Pancreas (tissue), 10 donors: ENCODE measurements at regions not wholly inside any gene's neighbourhood (a gene's known extent, or its start where the extent isn't known, plus 50 kb on each side); places are given as distances from the start of the nearest gene placed in this dataset.

Source experiments
- ATAC-seq, 4 donors: fragments of 200-7000 bp; cut with Tn5 transposase; one replicate each; pipeline versions ENCODE4 v1.8.0 to v1.9.1; 2020; ENCODE audit warnings: mild to moderate bottlenecking in 4 of 4, moderate library complexity in 4 of 4
- DNase-seq, 6 donors: peaks; one replicate each; pipeline ENCODE4 v3.0.0-alpha.2; 2020
- FAIRE-seq: peaks from 2 replicates; lab custom pipeline; 2012; peaks lifted over from hg19 to GRCh38; lab: Jason Lieb, UNC
- H3K27ac ChIP-seq, 4 donors: fragments of 200-600 bp; sonication (generic); 1 replicate in 3 of 4; 2 replicates in 1 of 4; pipeline versions ENCODE4 v1.5.0 to v1.8.0; 2020
- H3K27me3 ChIP-seq, 4 donors: fragments of 200-600 bp; one replicate each; pipeline ENCODE4 v1.8.0; 2021
- H3K36me3 ChIP-seq, 3 donors: fragments of 200-600 bp; sonication (generic) in 1 of 3; one replicate each; pipeline versions ENCODE4 v1.5.0 to v1.8.0; 2020 to 2021
- H3K4me1 ChIP-seq, 3 donors: fragments of 200-600 bp; one replicate each; pipeline ENCODE4 v1.8.0; 2021
- H3K4me3 ChIP-seq, 4 donors: fragments of 200-600 bp; sonication (generic) in 2 of 4; one replicate each; pipeline versions ENCODE4 v1.5.0 to v1.8.0; 2020 to 2021
- H3K9me3 ChIP-seq, 4 donors: fragments of 200-600 bp; one replicate each; pipeline ENCODE4 v1.8.0; 2021
- CTCF ChIP-seq, 4 donors: fragments of 200-600 bp; sonication (generic) in 3 of 4; IDR thresholded peaks; one replicate each; pipeline versions ENCODE4 v1.5.0 to v1.8.0; 2021; ENCODE audit warnings: antibody characterized with exemption in 4 of 4
- WGBS, 2 donors: extraction: QIAGEN DNeasy Blood & Tissue Kit; methylation state at CpG; one replicate each; pipeline ENCODE4 v1.1.7; 2013; 5-methylcytosine and 5-hydroxymethylcytosine counted together
- intact Hi-C, 3 donors: fragments of 100-400 bp; cut with DNase I; formaldehyde crosslinking; loops; one replicate each; pipeline versions ENCODE4 v1.11.1 to v1.14.2; 2022
- donor health status: healthy with polysubstance abuse.
- donor health status: DM: no; HTN: no; CAD: no; lungs with moderate emphysema.
- donor health status: DM: no; HTN: no; CAD: no.
- donor health status: control.
- donor health status: control.
- donor health status: Bipolar disorder and iron deficiency.
- donor health status: DM: yes; HTN: yes; CAD: no.
- donor health status: DM: no; HTN: no; CAD: no.
- donor health status: DM: no; HTN: no; CAD: no.
- donor health status: DM: yes; HTN: yes; CAD: no.

- TF ChIP-seq CTCF (IDR thresholded peaks at IDR 0.05): no peak
- H3K36me3 ChIP-seq: no peaks in the 10 kb centered on the region
- no peaks in the 10 kb centered on the region for H3K27me3 ChIP-seq
- H3K27ac ChIP-seq: no peak overlapping the region
- H3K4me3 ChIP-seq: no peak overlapping the region
- no peaks in the 10 kb centered on the region for H3K9me3 ChIP-seq
- intact Hi-C loops: no loop called here
- no peak for DNase-seq
- H3K4me1 ChIP-seq: peaks cover 1 to 3% (median 1%) of the 10 kb centered on the region in 3 donors
- ATAC-seq: no peak
- 95% methylated on average over 2 of the region's 2 CpGs for WGBS, 2 donors
- no peak for FAIRE-seq
Measured at GRCh38 chr15:56868170-56868569, 50.3 kb upstream of the TCF12 start.

GRCh38 chr15:56866803-56867202 lies 51.6 kb upstream of the TCF12 start:
- H3K4me1 ChIP-seq: peaks cover 0 to 3% (median 0%) of the 10 kb centered on the region in 3 donors
- intact Hi-C loops: no loop called here
- peak; percentile 52 to 77 (median 66) for ATAC-seq
- H3K27ac ChIP-seq: no peak overlapping the region
- no peak for TF ChIP-seq CTCF (IDR thresholded peaks at IDR 0.05)
- H3K4me3 ChIP-seq: no peak overlapping the region
- H3K9me3 ChIP-seq: no peaks in the 10 kb centered on the region
- no peak for FAIRE-seq
- H3K36me3 ChIP-seq: no peaks in the 10 kb centered on the region
- no peaks in the 10 kb centered on the region for H3K27me3 ChIP-seq
- DNase-seq: no peak
- WGBS, 2 donors: 48 to 54% methylated on average over 4 of the region's 4 CpGs

- Histone ChIP-seq H3K9me3 (no peaks in the 10 kb centered on the region), H3K27me3 (no peaks in the 10 kb centered on the region), H3K27ac (no peak overlapping the region), H3K4me1 (peaks cover 0 to 5% (median 0%) of the 10 kb centered on the region in 3 donors), H3K4me3 (no peak overlapping the region), H3K36me3 (no peaks in the 10 kb centered on the region)
- FAIRE-seq: no peak
- DNase-seq: no peak
- intact Hi-C loops: no loop called here
- WGBS, 2 donors: 2 to 8% methylated on average over 2 of the region's 2 CpGs
- no peak for ATAC-seq
- TF ChIP-seq CTCF (IDR thresholded peaks at IDR 0.05): no peak
Measured at GRCh38 chr15:56857828-56858227, 60.6 kb upstream of the TCF12 start.

GRCh38 chr15:56856934-56857333 lies 61.5 kb upstream of the TCF12 start:
- peaks cover 0 to 5% (median 0%) of the 10 kb centered on the region in 3 donors for H3K4me1 ChIP-seq
- no peak for FAIRE-seq
- H3K9me3 ChIP-seq: no peaks in the 10 kb centered on the region
- no peak for DNase-seq
- H3K27me3 ChIP-seq: no peaks in the 10 kb centered on the region
- H3K4me3 ChIP-seq: no peak overlapping the region
- no peak overlapping the region for H3K27ac ChIP-seq
- no peak for TF ChIP-seq CTCF (IDR thresholded peaks at IDR 0.05)
- no peaks in the 10 kb centered on the region for H3K36me3 ChIP-seq
- intact Hi-C loops: no loop called here
- no peak for ATAC-seq
- WGBS, 2 donors: 88 to 91% methylated on average over 1 of the region's 1 CpG

GRCh38 chr15:56844892-56845291 lies 73.6 kb upstream of the TCF12 start:
- no peak for FAIRE-seq
- intact Hi-C loops: no loop called here

More at GRCh38 chr15:56844892-56845291, 73.6 kb upstream of the TCF12 start:
- Histone ChIP-seq H3K9me3 (no peaks in the 10 kb centered on the region), H3K27ac (no peak overlapping the region), H3K36me3 (no peaks in the 10 kb centered on the region), H3K4me1 (no peaks in the 10 kb centered on the region), H3K4me3 (no peak overlapping the region), H3K27me3 (no peaks in the 10 kb centered on the region)
- DNase-seq (no peak), ATAC-seq (no peak)
- TF ChIP-seq CTCF (IDR thresholded peaks at IDR 0.05): no peak
